ENCODE measurements at regions not wholly inside any gene's neighbourhood (a gene's known extent, or its start where the extent isn't known, plus 50 kb on each side); places are given as distances from the start of the nearest gene placed in this dataset.
A peak's percentile ranks its signal among the peaks of the same experiment; 100 is the strongest.
"Not testable (repeated sequence)": the region's sequence is repeated elsewhere in the genome, so short reads cannot be mapped to it uniquely, and the experiment has no call there.

- DNase-seq (ENCODE audit: low read depth): no peak
Observed at GRCh38 chr11:95650276-95650675, 139.3 kb downstream of the FAM76B start.

- no peak for DNase-seq (ENCODE audit: low read depth)
Observed at GRCh38 chr11:95647871-95648270, 141.7 kb downstream of the FAM76B start.

- no peak for DNase-seq (ENCODE audit: low read depth)
Observed at GRCh38 chr11:95647355-95647754, 142.2 kb downstream of the FAM76B start.

- DNase-seq (ENCODE audit: low read depth): no peak
Observed at GRCh38 chr11:95641495-95641894, 148.1 kb downstream of the FAM76B start.

GRCh38 chr11:95638501-95638900 lies 151.1 kb downstream of the FAM76B start:
- no peak for DNase-seq (ENCODE audit: low read depth)

GRCh38 chr11:95625164-95625900 lies 164.2 kb downstream of the FAM76B start:
- DNase-seq (ENCODE audit: low read depth): no peak

GRCh38 chr11:95616256-95616804 lies 173.3 kb downstream of the FAM76B start:
- DNase-seq (ENCODE audit: low read depth): no peak

- no peak for DNase-seq (ENCODE audit: low read depth)
Observed at GRCh38 chr11:95611827-95612226, 177.8 kb downstream of the FAM76B start.

GRCh38 chr11:95610185-95610584 lies 179.4 kb downstream of the FAM76B start:
- DNase-seq (ENCODE audit: low read depth): not testable (repeated sequence)

GRCh38 chr11:95608093-95608492 lies 181.5 kb downstream of the FAM76B start:
- no peak for DNase-seq (ENCODE audit: low read depth)

- DNase-seq (ENCODE audit: low read depth): no peak
Observed at GRCh38 chr11:95606824-95607223, 182.8 kb downstream of the FAM76B start.

- no peak for DNase-seq (ENCODE audit: low read depth)
Observed at GRCh38 chr11:95605271-95605940, 184.2 kb downstream of the FAM76B start.

- peak; percentile 8 for DNase-seq (ENCODE audit: low read depth)
Observed at GRCh38 chr11:95599959-95600586, 189.5 kb downstream of the FAM76B start.

GRCh38 chr11:95595973-95596489 lies 193.6 kb downstream of the FAM76B start:
- DNase-seq (ENCODE audit: low read depth): no peak

- no peak for DNase-seq (ENCODE audit: low read depth)
Observed at GRCh38 chr11:95595541-95595940, 194.0 kb downstream of the FAM76B start.

GRCh38 chr11:95593111-95593510 lies 196.5 kb downstream of the FAM76B start:
- DNase-seq (ENCODE audit: low read depth): no peak

- no peak for DNase-seq (ENCODE audit: low read depth)
Observed at GRCh38 chr11:95592471-95592870, 197.1 kb downstream of the FAM76B start.

GRCh38 chr11:95589893-95590612 lies 199.5 kb downstream of the FAM76B start:
- DNase-seq (ENCODE audit: low read depth): no peak

GRCh38 chr11:95588821-95589220 lies 200.8 kb downstream of the FAM76B start:
- DNase-seq (ENCODE audit: low read depth): no peak

- DNase-seq (ENCODE audit: low read depth): no peak
Observed at GRCh38 chr11:95586661-95587060, 202.9 kb downstream of the FAM76B start.

GRCh38 chr11:95586155-95586554 lies 203.4 kb downstream of the FAM76B start:
- DNase-seq (ENCODE audit: low read depth): no peak

- no peak for DNase-seq (ENCODE audit: low read depth)
Observed at GRCh38 chr11:95585752-95586077, 203.9 kb downstream of the FAM76B start.
